HUDEP-2 (cell line): ENCODE measurements at regions not wholly inside any gene's neighbourhood (a gene's known extent, or its start where the extent isn't known, plus 50 kb on each side); places are given as distances from the start of the nearest gene placed in this dataset.
"Not testable (repeated sequence)": the region's sequence is repeated elsewhere in the genome, so short reads cannot be mapped to it uniquely, and the experiment has no call there.

Experiments used
- DNase-seq, 76 experiments: peaks; one replicate each; lab custom pipeline; 2025; ENCODE audit not compliant: unreplicated experiment in 76 of 76; lab: John Stamatoyannopoulos, UW

DNA sequence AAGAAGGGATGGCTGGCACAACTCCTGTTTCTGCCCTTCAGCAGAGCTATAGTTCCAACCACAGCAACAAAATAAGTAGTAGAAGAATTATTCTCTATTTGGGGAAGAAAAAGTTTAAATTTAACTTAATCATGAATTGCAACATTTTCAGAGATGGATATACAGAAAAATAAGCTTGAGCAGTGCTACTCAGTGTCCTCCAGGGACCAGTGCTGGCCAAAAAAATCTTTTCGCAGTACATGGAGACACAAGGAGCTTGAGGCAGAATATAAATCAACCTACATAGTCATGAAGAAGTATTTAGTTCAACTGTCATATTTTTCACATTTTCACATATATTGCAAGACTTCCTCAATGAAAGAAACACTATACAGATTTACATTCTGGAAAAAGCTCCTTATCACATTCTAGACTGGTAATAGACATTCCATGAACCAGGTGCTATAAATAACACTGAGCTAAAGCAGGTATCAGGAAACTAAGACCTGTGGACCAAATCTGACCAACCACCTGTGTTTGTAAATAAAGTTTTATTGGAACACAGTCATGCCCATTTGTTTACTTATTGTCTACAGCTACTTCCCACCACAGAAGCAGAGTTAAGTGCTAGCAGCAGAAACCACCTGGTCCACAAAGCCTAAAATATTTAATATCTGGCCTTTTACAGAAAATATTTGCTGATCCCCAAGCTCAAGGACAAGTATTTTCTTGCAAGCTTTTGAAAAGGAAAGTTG is 101.9 kb downstream of the RGS21 start:
- no peak for DNase-seq

DNA sequence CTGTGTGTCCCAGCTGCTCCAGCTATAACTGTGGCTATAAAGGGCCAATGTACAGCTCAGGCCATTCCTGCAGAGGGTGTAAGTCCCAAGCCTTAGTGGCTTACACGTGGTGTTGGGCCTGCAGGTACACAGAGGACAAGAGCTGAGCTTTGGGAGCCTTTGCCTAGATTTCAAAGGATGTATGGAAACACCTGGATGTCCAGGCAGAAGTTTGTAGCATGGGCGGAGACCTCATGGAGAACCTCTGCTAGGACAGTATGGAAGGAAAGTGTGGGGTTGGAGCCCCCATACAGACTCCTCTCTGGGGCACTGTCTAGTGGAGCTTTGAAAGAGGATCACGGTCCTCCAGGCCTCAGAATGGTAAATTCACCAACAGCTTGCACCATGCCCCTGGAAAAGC is 113.9 kb downstream of the RGS21 start:
- no peak for DNase-seq

DNA sequence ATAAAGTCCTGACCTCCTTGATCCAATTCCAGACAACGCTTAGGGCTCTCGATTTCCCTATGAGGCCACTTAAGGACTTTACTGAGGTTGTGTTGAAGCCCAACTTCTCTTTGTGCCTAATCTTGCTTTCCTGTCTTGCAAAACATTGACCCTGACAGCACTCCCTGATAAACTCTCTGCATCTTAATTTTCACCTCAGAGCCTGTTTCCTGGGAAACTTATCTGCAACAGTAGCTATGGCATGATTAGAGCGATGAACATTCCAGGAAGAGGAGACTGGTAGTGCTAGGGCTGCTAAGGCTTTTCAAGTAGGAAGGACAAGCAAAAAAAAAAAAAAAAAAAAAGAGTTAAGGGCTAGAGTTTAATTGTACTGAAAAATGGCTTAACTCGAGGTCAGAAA is 118.9 kb downstream of the RGS21 start:
- no peak for DNase-seq

DNA sequence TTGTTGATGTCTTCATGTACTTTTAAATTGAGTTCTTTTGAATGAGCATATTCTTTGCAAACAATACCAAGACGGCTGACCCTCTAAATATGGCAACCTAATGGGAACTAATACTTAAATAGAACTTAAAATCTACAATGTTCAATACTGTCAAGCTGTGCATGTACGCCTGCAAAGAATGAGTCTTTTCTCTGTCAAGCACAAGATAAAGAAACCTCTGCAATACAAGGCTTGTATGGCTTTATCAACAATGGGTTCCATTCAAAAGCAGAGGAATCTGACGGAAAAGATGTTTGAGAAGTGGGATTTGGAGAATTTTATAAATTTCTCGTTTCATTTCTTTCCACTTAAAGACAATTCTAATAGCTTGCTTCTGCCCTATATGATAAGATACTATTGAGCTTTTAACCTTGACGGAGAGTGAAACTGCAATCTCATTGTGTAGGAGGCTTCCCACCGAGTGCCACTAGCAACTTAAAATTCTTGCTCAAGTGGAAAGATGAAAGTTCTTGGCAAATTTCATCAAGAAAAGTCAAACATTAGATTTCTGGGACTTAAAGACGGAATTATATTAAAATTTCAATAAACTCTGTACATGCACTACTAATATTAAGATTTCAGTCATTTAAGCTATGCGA is 119.8 kb downstream of the RGS21 start:
- DNase-seq = no peak

DNA sequence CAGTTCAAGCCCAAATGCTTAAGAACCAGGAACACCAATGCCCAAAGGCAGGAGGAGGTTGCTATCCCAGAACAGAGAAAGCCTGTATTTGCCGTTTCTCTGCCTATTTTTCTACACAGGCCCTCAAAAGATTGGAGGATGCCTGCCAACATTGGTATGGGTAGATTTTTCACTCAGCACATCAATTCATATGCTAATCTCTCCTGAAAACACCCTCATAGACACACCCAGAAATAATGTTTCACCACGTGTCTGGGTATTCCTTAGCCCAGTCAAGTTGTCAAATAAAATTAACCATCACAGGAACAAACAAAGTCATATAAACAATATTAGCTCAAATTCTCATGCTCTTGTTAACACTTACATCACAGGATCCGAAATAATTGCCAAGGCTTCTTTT is 121.9 kb downstream of the RGS21 start:
- no peak for DNase-seq

DNA sequence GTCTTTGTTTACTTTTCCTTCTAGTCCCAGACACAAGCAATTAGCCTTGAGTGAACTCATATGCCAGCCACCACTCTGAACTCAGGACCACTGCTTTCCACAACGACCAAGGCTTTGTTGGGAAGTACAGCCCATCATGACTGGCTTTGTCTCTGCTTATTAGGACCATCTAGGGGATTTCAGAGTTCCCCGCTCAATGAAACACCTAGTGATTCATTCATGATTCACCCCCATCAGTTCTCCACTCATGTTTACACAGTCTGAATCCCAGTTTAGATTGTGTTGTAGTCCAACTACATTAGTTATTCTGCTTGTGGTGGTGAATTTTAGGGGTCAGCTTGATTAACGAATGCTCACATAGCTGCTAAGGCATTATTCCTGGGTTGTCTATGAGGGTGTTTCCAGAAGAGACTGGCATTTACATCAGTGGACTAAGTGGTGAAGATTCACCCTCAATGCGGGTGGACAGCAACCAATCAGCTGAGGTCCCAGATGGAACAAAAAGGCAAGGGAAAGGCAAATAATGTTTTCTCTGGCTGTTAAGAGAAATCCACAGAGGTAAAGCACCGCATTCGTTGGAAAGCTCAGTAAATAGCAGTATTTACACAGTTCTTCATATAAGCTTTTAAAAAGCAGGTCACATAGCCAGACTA is 122.7 kb downstream of the RGS21 start:
- DNase-seq = no peak

DNA sequence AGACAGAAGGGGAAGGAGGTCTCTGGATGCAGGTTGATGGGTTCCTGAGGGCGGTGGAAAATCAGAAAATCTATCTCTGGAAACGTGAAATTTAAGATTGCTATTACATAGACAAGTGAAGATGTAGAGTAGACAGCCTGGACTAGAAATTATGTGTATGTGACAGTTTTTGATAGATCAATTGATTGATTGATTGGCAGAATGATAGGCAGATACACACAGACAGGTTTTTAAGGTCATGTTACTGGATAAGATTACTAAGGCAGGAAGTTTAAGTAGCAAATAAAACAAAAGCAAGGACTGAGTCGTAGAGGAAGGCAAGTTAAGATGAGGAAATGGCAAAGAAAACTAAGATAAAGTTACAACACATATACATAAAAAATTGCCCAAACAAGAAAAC is 124.7 kb downstream of the RGS21 start:
- no peak for DNase-seq

DNA sequence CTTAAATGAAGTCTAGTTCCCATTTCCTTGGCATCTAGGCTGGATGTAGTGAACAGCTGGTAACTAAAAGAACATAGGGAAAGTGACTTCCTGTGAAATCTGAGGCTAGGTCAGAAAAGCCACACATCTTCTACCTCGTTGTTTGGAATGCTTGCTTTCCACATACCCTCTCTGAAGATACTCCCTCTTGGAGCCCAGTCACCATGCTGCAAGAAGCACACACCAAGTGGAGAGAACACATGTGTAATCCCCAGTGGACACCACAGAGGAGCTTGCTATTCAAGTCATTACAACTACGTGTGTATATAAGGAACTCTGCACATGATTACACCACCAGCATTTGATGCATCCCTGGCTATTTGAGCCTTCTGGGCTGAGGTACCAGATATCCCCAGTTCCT is 125.9 kb downstream of the RGS21 start:
- no peak for DNase-seq

DNA sequence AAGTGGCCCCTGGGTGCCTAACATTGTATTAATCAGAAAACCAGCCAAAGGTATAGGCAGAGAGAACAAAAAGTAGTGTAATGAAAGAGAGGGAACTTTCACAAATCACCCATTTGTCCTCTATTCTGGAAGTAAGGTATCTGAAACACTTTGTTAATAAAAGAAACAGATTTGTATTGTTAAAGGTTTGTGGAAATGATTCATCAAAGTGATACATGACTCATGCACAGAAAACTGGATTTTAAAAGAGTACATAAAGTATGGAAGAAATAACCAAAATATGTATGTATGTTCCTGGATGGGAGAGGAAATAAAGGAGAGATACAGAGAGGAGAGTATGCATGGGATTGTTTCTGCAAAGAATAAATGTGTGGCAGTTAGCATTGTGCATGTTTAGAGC is 126.8 kb downstream of the RGS21 start:
- DNase-seq = no peak

DNA sequence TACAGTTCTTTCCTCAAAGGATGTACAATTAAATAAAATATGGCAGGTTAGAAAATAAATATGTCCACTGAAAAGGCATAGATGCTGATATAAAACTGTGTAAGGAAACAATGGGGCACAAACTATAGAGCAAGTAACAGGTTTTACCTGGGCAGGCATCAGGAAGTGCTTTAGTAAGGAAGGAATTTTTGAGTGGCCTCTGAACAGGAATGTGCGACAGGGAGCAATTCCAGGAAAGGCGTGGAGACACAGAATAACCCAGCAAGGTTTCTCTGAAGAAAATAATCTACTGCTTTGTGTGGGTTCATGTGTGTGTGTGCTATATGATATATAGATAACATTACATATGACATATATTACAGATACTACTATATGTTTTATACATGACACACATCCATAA is 128.4 kb downstream of the RGS21 start:
- DNase-seq = no peak

DNA sequence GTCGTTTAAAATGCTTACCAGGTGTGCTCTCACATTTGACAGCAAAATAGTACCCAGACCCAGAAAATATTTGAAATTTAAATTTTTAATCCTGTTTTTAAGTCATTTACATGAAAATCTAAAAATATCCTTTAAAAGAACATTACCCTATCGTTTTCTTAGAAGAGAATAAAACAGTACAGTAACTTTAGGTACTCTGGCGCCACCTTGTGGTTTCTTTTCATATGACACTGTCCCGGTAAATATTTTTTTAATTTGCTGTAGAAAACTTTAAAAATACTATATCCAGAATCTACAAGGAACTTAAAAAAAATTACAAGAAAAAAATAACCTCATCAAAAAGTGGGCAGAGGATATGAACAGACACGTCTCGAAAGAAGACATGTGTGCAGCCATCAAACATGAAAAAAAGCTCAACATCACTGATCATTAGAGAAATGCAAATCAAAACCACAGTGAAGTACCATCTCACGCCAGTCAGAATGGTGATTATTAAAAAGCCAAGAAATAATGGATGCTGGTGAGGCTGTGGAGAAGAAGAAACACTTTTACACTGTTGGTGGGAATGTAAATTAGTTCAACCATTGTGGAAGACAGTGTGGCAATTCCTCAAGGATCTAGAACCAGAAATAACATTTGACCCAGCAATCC is 129.2 kb downstream of the RGS21 start:
- DNase-seq = peak in 33 of 76 experiments; percentile 1 to 54 (median 11)

DNA sequence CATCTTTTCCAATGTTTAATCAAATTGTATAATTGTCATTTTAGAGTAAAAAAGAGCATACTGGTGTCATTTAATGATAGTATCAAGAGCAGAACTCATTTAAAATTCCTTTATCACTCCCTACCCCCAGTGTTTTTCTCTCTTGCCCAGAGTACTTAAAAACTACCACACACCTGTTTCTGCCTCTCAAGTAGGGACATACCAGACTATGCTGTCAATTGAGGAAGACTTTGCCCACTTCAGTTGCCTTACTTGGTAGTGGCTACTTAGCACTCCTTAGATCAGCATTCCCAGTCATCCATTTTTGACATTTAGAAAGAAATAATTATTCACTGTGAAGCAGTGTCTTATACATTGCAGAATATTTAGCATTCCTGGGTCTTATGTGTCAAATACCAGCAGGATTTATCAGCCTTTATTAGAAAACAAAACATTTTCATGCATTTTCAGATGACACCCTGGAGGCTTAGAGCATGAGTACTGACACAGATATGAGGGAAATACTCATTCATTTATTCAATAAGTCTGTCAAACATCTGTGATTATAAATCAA is 127.5 kb upstream of the RGS1 start:
- no peak for DNase-seq

DNA sequence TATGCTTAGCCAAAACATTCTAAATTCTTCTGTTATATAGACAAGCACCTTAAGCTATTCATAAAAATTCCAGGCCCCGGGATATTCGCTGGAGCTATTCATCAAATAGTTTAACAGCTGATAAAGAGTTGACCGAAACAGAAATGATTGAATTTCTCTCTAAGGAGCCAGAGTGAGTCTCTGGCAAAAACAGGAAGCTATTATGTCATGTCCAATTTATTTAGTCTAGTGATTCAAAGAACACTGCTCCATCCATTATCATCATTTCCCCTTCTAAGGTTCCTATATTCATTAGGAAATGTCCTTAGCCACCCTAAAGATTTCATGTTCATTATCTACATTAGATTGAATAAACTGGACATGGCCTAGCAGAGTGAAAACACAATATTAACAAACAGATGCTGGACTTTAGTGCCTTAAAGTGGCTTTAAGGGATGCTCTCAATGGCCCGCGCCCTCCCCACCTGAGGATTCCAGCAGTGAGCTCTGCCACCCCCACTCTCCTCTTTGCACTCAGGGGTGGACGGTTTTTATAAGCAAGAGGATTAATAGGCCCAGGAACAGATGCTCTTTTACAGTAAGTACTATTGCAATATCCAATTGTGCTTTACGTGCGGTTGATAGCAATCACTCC is 122.1 kb upstream of the RGS1 start:
- no peak for DNase-seq

DNA sequence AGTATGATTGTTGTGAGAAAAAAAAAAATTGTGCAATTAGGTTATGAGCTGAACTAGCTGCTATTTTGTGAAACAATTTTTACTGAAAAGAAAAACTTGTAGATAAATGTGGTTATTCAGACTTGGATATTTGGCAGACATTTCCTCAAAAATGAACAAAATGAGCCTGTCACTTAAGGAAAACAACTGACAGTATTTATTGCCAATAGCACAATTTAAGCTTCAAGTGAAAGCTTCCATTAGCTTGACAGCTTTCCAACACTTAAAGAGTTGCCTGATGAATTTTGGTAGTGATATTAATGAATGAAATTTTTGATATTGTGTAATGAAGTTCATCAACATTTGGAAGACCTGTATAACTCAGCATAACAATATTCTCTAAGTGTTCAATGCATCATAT is 116.1 kb upstream of the RGS1 start:
- DNase-seq = no peak

DNA sequence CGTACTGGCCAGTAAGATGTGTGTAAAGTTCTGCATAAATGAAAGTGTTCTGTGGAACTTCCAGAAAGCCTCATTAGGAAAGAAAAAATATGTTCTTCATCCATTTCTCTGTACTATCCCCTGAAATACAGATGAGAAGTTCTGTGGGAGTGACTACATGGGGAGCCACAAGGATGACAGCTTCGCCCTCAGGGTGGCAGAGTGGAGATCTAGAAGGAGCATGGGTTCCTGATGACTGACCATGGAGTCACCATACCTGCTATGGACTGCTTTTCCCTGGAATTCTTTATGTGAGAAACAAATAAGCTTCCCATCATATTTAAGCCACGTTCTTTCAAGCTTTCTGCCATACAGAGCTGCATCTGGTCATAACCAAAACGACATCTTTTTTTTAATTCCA is 113.9 kb upstream of the RGS1 start:
- no peak for DNase-seq

DNA sequence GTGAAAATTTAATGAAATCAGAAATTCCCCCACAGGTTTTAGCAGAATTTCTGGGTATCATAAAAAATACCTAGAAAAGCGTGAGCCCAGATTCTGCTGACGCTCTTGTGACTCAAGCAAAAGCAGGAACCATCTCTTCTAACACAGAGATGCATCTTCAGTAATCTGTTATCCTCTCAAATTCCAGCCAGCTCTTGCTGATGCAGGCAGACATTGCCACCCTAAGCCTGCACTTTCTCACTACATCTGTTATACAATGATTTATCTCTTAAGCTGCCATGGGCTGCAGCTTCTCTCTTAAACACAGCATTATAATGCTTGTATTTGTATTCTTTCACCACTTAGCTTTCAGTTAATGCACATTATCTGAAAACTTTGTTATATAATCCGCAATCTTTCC is 113.0 kb upstream of the RGS1 start:
- no peak for DNase-seq

DNA sequence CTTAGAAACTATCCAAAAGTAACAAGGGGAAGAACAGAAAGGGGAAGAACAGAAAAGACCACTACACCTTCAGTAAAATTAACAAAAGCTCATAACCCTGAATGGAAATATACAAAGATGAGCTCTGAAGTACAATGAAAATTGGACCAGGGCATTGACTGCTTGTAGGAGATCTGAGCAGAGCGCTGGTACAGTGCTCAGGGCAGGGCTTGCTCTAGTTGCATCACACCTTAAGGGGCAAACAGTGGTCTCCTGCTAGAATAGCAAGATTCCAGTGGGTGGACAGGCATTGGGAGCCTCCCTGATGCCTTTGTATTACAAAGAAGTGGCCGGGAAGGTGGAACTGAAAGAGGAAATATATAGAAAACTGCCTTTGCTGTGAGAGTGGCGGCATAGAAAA is 111.9 kb upstream of the RGS1 start:
- DNase-seq = no peak

DNA sequence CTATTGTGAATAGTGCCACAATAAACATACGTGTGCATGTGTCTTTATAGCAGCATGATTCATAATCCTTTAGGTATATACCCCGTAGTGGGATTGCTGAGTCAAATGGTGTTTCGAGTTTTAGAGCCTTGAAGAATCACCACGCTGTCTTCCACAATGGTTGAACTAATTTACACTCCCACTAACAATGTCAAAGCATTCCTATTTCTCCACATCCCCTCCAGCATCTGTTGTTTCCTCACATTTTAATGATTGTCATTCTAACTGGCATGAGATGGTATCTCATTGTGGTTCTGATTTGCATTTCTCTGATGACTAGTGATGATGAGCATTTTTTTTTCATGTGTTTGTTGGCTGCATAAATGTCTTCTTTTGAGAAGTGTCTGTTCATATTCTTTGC is 110.4 kb upstream of the RGS1 start:
- not testable (repeated sequence) for DNase-seq

DNA sequence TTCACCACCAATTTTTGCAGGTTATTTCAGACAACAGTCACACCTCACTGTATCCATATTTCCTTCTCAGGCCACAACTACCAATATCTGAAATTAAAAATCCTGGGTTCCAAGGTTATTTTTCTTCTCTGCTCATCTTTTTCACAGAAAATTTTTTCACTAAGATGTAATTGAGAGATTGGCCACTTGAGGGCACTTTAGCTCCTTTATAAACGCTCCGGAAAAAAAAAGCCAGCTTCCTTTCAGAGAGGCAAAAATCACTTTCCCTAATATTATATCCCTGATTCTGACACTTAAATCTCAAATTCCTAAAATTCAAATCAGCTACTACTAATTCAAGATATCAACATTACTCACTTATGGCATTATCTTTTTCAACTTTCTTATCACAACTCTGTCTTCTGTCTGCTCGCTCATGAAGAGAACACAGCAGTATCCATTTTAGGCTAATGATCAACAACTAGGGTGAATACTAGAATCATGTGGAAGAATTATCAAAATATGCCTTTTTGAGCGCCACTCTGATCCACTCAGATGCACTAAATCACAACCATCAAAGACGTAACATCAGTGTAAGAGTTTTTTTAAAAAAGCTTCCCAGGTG is 101.4 kb upstream of the RGS1 start:
- DNase-seq = peak in 5 of 76 experiments; percentile 0 to 38 (median 5)

DNA sequence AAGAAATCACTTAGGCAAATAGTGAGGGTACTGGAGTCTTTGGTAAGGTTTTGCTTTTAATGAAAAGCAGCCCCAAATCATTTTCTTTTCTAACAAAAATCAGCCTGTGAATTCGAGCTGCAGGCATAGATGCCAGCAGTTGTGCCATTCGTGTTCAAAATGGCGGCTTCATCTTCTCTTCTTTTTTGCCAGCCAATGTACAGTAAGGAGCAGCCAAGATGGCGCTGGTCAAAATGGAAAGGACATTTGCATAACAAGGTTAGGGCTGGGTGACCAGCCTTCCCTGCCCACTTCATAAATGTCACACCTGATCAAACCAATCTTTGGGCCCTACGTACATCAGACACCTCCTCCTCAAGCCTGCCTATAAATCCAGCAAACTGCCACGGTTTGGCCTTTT is 100.2 kb upstream of the RGS1 start:
- DNase-seq = no peak
